ENCODE measurements at regions not wholly inside any gene's neighbourhood (a gene's known extent, or its start where the extent isn't known, plus 50 kb on each side); places are given as distances from the start of the nearest gene placed in this dataset.

DNA sequence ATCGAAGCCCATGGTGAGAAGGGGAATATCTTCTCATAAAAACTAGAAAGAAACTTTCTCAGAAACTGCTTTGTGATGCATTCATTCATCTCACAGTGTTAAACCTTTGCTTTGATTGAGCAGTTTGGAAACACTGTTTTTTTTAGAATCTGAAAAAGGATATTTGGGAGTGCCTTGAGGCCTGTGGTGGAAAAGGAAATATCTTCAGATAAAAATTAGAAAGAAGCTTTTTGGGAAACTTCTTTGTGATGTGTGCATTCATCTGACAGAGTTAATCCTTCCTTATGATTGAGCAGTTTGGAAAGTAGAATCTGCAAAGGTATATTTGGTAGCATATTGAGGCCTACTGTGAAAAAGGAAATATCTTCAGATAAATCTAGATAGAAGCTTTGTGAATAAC lies 1594.9 kb downstream of the UQCRFS1 start:
- H4K20me1 ChIP-seq (ENCODE audit: control insufficient read depth, insufficient read depth), result no peaks in the 10 kb centered on the region
- no peak overlapping the region for H2AFZ ChIP-seq (ENCODE audit: control insufficient read depth, low read depth, low read length)
- in situ Hi-C loops (cut with MboI) (no loop called here), intact Hi-C loops (cut with micrococcal nuclease; ENCODE audit: unreplicated experiment) (no loop called here)
- no peaks in the 10 kb centered on the region for H3K36me3 ChIP-seq (ENCODE audit: control insufficient read depth in 2 of 2, insufficient read depth in 2 of 2, low read length in 1 of 2)
- no peaks in the 10 kb centered on the region for H3K4me1 ChIP-seq (ENCODE audit: control insufficient read depth, insufficient read depth, low read length)
- 8% methylated on average over 1 of the region's 1 CpG for WGBS (ENCODE audit: insufficient coverage, insufficient replicate concordance, low lambda C conversion rate, missing lambda C conversion rate)
- BruUV-seq (replicated peaks), result no TSS peak
- H3K4me2 ChIP-seq (ENCODE audit: control insufficient read depth, insufficient read depth), result no peak overlapping the region
- no peak for DNase-seq (ENCODE audit: low read depth, low spot score)
- H3K9me3 ChIP-seq (replicated peaks; ENCODE audit: control insufficient read depth, insufficient read depth, low read length), result no peaks in the 10 kb centered on the region
- no peaks in the 10 kb centered on the region for H3K79me2 ChIP-seq (ENCODE audit: control insufficient read depth, insufficient read depth, low read length)
- RAD21 ChIA-PET (ENCODE audit: unreplicated experiment), result no interaction called here
- no peak overlapping the region for H3K4me3 ChIP-seq
- no peak for FAIRE-seq
- no peak for ATAC-seq
- CTCF ChIA-PET, result no interaction called here
- no peak overlapping the region for H3K27ac ChIP-seq (ENCODE audit: control insufficient read depth, insufficient read depth)
- no peak overlapping the region for H3K9ac ChIP-seq (ENCODE audit: control insufficient read depth, insufficient read depth, low read length)
- SMC1A ChIA-PET (ENCODE audit: uncharacterized antibody, unreplicated experiment), result no interaction called here
- POLR2A ChIA-PET, result no interaction called here
- TF ChIP-seq CTCF (IDR thresholded peaks at IDR 0.05 in 2 of 3, conservative IDR thresholded peaks at IDR 0.05 in 1 of 3; ENCODE audit: control insufficient read depth in 2 of 3, extremely low read depth in 1 of 3, insufficient read depth in 1 of 3, low read depth in 3 of 3, low read length in 3 of 3) (no peak), CBX3 (IDR thresholded peaks at IDR 0.05; ENCODE audit: borderline replicate concordance, low read depth) (no peak), EED (IDR thresholded peaks at IDR 0.05; ENCODE audit: low read depth) (no peak), MXI1 (IDR thresholded peaks at IDR 0.05; ENCODE audit: low read depth, low read length) (no peak), ZNF622 (IDR thresholded peaks at IDR 0.05) (no peak), RAD51 (IDR thresholded peaks at IDR 0.05) (no peak), BMI1 (IDR thresholded peaks at IDR 0.05; ENCODE audit: borderline replicate concordance) (no peak), HDGF (IDR thresholded peaks at IDR 0.05) (no peak), ZZZ3 (IDR thresholded peaks at IDR 0.05; ENCODE audit: control insufficient read depth, insufficient read length, low read depth) (no peak)
- TF ChIP-seq, protein P1, sequence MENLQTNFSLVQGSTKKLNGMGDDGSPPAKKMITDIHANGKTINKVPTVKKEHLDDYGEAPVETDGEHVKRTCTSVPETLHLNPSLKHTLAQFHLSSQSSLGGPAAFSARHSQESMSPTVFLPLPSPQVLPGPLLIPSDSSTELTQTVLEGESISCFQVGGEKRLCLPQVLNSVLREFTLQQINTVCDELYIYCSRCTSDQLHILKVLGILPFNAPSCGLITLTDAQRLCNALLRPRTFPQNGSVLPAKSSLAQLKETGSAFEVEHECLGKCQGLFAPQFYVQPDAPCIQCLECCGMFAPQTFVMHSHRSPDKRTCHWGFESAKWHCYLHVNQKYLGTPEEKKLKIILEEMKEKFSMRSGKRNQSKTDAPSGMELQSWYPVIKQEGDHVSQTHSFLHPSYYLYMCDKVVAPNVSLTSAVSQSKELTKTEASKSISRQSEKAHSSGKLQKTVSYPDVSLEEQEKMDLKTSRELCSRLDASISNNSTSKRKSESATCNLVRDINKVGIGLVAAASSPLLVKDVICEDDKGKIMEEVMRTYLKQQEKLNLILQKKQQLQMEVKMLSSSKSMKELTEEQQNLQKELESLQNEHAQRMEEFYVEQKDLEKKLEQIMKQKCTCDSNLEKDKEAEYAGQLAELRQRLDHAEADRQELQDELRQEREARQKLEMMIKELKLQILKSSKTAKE (IDR thresholded peaks at IDR 0.05; ENCODE audit: low read depth, poor library complexity, severe bottlenecking), result no peak
- TF ChIP-seq, protein P2, sequence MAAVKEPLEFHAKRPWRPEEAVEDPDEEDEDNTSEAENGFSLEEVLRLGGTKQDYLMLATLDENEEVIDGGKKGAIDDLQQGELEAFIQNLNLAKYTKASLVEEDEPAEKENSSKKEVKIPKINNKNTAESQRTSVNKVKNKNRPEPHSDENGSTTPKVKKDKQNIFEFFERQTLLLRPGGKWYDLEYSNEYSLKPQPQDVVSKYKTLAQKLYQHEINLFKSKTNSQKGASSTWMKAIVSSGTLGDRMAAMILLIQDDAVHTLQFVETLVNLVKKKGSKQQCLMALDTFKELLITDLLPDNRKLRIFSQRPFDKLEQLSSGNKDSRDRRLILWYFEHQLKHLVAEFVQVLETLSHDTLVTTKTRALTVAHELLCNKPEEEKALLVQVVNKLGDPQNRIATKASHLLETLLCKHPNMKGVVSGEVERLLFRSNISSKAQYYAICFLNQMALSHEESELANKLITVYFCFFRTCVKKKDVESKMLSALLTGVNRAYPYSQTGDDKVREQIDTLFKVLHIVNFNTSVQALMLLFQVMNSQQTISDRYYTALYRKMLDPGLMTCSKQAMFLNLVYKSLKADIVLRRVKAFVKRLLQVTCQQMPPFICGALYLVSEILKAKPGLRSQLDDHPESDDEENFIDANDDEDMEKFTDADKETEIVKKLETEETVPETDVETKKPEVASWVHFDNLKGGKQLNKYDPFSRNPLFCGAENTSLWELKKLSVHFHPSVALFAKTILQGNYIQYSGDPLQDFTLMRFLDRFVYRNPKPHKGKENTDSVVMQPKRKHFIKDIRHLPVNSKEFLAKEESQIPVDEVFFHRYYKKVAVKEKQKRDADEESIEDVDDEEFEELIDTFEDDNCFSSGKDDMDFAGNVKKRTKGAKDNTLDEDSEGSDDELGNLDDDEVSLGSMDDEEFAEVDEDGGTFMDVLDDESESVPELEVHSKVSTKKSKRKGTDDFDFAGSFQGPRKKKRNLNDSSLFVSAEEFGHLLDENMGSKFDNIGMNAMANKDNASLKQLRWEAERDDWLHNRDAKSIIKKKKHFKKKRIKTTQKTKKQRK (IDR thresholded peaks at IDR 0.05; ENCODE audit: low read depth, low read length), result no peak
- H3K27me3 ChIP-seq (replicated peaks in 1 of 2; ENCODE audit: control insufficient read depth in 2 of 2, insufficient read depth in 2 of 2, low read length in 1 of 2), result no peaks in the 10 kb centered on the region
